ENCODE measurements at regions not wholly inside any gene's neighbourhood (a gene's known extent, or its start where the extent isn't known, plus 50 kb on each side); places are given as distances from the start of the nearest gene placed in this dataset.
A peak's percentile ranks its signal among the peaks of the same experiment; 100 is the strongest.
"Not testable (repeated sequence)": the region's sequence is repeated elsewhere in the genome, so short reads cannot be mapped to it uniquely, and the experiment has no call there.

DNA sequence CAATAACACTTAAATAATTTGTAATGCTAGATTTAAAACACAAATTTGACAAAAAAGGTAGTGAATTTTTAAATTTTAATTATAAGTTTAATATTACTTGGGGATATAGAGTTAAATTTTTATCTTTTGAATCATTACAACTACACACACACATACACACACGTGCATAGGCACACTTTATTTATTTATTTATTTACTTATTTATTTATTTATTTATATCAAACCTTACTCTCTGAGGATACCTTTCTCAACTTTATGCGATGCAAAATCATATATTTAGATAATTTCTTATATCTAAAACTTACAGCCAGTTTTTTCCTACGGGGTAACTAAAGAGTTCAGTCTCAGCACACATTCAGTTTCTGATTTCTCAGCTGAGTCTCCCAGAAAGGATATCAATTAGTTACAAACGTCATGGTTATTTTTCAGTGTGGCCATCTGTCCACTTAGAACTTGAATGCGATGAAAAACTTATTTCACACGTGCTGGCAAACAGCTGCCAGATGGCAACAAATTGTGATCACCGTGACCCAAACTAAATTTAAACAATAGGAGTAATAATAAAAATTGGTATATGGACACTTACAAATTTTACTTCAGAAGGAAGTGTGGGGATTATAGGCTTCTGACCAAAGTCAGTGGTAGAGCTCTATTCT, 683.1 kb upstream of the PRR20A start:
- intact Hi-C loops (cut with DNase I, micrococcal nuclease), result no loop called here
- ATAC-seq, result no peak
- no peak for DNase-seq

GRCh38 chr13:56459286-56459685, 681.4 kb upstream of the PRR20A start:
- no peak for ATAC-seq
- intact Hi-C loops (cut with DNase I, micrococcal nuclease), result no loop called here
- DNase-seq, result no peak

DNA sequence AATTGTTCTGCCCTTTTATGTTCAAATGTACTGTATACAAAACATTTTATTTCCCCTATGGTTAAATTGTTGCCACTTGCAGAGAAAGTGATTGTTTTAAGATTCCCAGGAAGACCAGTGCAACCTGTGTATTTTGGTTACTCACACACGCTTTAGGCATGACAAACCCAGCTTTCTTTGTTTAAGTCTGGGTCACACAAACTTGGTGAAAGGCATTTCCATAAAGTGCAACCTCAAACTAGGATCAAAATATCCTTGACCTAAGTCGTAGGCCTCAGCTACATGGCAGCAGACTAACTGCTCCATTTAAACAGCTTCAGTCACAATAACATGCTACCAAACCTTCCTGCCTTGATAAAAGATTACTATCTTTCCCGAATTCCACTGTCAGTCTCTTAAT, 639.0 kb upstream of the PRR20A start:
- intact Hi-C loops (cut with DNase I, micrococcal nuclease), result no loop called here
- ATAC-seq, result no peak
- DNase-seq, result no peak

GRCh38 chr13:56510836-56511235, 629.9 kb upstream of the PRR20A start:
- ATAC-seq (no peak), DNase-seq (no peak)
- intact Hi-C loops (cut with DNase I, micrococcal nuclease), result no loop called here

DNA sequence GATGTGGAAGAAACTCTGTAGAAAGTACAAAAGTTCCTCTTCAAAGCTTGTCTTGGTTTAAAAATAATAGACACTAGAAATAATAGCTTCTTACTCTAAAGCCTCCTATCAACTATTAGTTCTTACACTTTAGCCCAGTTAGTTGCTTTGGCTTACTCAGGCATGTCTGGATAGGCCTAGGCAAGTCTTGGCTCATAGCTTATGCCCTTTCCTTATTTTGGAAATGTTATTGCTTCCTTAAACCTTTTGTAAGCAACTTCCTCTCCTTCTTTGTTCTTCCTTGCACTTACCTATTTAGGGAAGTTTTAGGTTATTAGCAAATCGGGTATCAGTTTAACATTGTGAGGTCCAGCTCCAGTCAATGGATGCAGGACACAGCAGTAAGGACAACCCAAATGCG, 628.4 kb upstream of the PRR20A start:
- DNase-seq; intact Hi-C loops (cut with DNase I, micrococcal nuclease); ATAC-seq: not testable (repeated sequence)

DNA sequence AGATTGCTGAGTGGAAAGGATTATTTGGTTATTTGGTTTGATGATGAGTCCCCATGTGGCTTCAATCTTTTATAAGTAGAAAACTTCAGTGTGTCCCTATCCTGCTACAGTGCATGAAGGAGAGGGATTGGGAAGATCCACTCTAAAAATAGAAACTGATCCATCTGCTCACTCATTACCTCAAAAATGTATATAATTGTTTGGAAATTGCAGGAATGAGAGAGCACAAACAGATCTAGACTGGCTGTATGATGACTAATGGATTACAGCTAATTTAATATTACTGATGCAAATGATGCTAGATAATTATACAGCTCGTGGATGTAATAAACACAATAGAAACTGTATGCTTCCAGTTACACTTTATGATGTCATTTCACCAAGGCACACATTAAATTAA, 625.3 kb upstream of the PRR20A start:
- ATAC-seq, result no peak
- no peak for DNase-seq
- intact Hi-C loops (cut with DNase I, micrococcal nuclease), result no loop called here

DNA sequence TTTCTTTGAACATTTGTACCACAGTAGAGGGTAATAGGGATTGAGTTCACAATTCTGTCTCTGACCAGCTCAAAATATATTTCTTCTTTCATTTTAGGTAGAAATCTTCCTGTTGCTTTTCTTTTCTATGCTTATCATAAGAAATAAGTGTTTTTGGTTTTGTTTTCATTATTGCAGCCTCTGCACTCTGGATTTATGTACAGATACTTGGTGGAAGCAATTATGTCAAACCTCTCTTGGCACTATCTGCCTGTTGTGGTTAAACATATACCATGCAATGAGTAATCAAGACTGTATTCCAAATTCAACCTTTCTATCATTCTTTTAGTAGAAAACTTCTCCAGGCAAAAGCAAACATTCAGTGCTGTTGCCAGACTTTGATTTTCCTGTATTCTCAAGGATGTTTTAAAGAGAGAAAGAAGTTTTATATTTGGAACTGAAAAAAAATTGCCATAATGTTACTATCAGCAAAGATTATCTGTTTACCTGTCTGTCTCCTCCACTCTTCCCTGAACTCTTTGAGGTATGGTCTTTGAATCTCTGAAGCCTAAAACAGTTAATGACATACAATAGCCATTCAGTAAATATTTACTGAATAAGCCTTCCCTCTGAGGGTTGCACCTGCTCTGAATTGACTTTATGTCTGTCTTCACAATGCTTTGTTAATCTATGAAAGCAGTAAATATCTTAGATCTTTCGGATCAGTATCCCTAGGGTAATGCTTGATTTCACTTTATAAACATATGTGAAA, 612.5 kb upstream of the PRR20A start:
- intact Hi-C loops (cut with DNase I, micrococcal nuclease), result no loop called here
- DNase-seq, result no peak
- no peak for ATAC-seq

GRCh38 chr13:56530096-56530495, 610.6 kb upstream of the PRR20A start:
- ATAC-seq (no peak), DNase-seq (no peak)
- intact Hi-C loops (cut with DNase I, micrococcal nuclease), result no loop called here

DNA sequence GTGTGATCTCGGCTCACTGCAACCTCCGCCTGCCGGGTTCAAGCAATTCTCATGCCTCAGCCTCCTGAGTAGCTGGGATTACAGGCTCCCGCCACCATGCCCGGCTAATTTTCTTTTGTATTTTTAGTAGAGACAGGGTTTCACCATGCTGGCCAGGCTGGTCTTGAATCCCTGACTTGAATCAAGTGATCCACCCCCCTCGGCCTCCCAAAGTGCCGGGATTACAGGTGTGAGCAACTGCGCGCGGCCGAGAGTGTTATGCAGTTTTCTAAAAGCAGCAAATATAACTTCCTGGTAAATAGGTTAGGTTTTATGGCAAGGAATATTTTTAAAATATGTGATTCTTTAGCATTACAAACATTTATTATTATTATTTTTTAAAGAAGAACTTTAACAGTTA, 592.8 kb upstream of the PRR20A start:
- ATAC-seq; DNase-seq; intact Hi-C loops (cut with DNase I, micrococcal nuclease): not testable (repeated sequence)

- no peak for DNase-seq
- intact Hi-C loops (cut with DNase I, micrococcal nuclease), result no loop called here
- no peak for ATAC-seq
Observed at GRCh38 chr13:56558698-56559320, 581.9 kb upstream of the PRR20A start.

DNA sequence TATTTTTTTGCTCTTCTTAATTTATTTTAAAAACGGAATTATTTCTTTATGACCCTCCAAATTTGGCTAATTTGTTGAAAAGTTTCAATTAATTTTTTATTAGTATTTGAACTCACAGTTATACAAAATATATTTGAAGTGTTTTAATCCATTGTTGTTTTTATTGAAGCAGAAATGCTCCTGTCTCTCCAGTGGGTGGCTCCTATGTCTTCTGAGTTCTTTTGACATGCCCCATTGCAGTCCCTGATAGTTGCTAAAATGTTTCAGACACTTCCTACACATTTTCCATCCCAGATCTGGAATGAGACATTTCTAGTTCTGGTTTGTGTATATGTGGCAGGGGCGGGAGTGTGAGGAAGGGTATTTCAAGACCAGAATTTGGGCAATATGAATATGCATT, 579.4 kb upstream of the PRR20A start:
- DNase-seq (no peak), ATAC-seq (no peak)
- intact Hi-C loops (cut with DNase I, micrococcal nuclease), result no loop called here

- ATAC-seq (no peak), DNase-seq (no peak)
- intact Hi-C loops (cut with DNase I, micrococcal nuclease), result no loop called here
Observed at GRCh38 chr13:56563663-56564062, 577.1 kb upstream of the PRR20A start.

DNA sequence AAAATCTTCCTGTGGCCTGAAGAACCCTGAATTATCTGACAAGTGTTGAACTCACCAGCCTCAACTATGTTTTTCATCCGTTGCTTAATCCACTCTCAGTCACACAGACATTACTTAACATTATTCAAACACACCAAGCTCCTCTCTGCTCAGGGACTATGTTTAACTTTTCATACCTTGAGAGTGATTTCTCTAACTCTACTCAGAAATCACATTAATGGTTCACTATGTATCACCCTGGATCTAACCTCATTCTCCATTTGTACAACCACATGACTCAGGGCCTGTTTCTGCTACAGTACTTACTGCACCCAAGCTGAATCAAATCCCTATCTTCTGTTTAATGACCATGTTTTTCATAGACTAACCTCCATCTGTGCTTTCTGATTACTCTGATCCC, 553.7 kb upstream of the PRR20A start:
- ATAC-seq (no peak), DNase-seq (no peak)
- intact Hi-C loops (cut with DNase I, micrococcal nuclease), result no loop called here

- DNase-seq, result no peak
- no peak for ATAC-seq
- intact Hi-C loops (cut with DNase I, micrococcal nuclease), result no loop called here
Observed at GRCh38 chr13:56615572-56615971, 525.1 kb upstream of the PRR20A start.

- no peak for ATAC-seq
- intact Hi-C loops (cut with DNase I, micrococcal nuclease), result no loop called here
- no peak for DNase-seq
Observed at GRCh38 chr13:56622840-56623239, 517.9 kb upstream of the PRR20A start.

DNA sequence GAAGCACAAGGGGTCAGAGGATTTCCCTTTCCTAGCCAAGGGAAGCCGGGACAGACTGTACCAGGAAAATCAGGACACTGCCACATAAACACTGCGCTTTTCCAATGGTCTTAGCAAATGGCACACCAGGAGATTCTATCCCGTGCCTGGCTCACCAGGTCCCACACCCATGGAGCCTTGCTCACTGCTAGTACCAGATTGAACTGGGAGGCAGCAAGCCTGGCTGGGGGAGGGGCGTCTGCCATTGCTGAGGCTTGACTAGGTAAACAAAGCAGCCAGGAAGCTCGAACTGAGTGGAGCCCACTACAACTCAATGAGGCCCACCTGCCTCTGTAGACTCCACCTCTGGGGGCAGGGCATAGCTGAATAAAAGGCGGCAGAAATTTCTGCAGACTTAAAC, 511.8 kb upstream of the PRR20A start:
- peak in 1 of 2 donors; percentile 3 for DNase-seq
- intact Hi-C loops (cut with DNase I, micrococcal nuclease); ATAC-seq: not testable (repeated sequence)

DNA sequence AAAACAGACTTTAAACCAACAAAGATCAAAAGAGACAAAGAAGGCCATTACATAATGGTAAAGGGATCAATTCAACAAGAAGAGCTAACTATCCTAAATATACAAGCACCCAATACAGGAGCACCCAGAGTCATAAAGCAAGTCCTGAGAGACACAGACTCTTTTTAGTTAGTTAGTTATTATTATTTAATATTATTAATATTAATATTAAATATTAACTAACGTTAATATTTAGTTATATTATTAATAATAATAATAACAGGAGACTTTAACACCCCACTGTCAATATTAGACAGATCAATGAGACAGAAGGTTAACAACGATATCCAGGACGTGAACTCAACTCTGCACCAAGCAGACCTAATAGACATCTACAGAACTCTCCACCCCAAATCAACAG, 509.7 kb upstream of the PRR20A start:
- intact Hi-C loops (cut with DNase I, micrococcal nuclease); DNase-seq; ATAC-seq: not testable (repeated sequence)

- intact Hi-C loops (cut with DNase I, micrococcal nuclease), result no loop called here
- ATAC-seq (no peak), DNase-seq (no peak)
Observed at GRCh38 chr13:56653043-56653442, 487.7 kb upstream of the PRR20A start.

- ATAC-seq, result no peak
- intact Hi-C loops (cut with DNase I, micrococcal nuclease), result no loop called here
Observed at GRCh38 chr13:56659041-56659471, 481.7 kb upstream of the PRR20A start.

DNA sequence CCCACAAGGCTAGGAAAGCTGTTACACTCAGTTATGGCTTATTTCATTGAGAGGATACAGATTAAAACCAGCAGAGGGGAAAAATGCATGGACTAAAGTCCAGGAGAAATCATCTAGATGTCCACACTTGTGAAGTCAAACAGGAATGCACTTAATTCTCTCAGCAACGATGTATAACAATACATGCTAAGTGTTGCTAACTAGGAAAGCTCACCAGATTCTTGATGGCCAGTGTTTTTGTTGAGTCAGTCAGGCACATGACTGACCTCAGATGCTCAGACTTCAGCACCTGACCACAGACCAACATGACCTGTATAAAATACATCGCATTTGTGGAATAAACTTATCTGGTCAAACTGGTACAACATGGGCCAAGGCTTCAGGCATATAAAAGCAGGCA, 470.2 kb upstream of the PRR20A start:
- intact Hi-C loops (cut with DNase I, micrococcal nuclease), result no loop called here

More at GRCh38 chr13:56659041-56659471, 481.7 kb upstream of the PRR20A start:
- DNase-seq, result no peak

More for the DNA sequence above, 470.2 kb upstream of the PRR20A start:
- DNase-seq (no peak), ATAC-seq (no peak)

Data from left colon (tissue), 2 donors.